Ectodermal cell (in vitro differentiated cells): ENCODE measurements at regions not wholly inside any gene's neighbourhood (a gene's known extent, or its start where the extent isn't known, plus 50 kb on each side); places are given as distances from the start of the nearest gene placed in this dataset.

Experiments used
- H3K27ac ChIP-seq: 2 replicates; pipeline ENCODE4 v1.7.0; 2013; ENCODE audit warnings: mild to moderate bottlenecking, low read depth, low read length; ENCODE audit not compliant: insufficient read depth, poor library complexity, severe bottlenecking
- H3K27me3 ChIP-seq: 2 replicates; pipeline ENCODE4 v1.7.0; 2013; ENCODE audit warnings: mild to moderate bottlenecking, low read length; ENCODE audit not compliant: insufficient read depth, control insufficient read depth, poor library complexity, severe bottlenecking
- H3K36me3 ChIP-seq: one replicate; pipeline ENCODE4 v1.7.0; 2013; ENCODE audit warnings: low read length; ENCODE audit not compliant: control insufficient read depth, insufficient read depth
- H3K4me1 ChIP-seq: one replicate; pipeline ENCODE4 v1.7.0; 2013; ENCODE audit warnings: low read length; ENCODE audit not compliant: control insufficient read depth, insufficient read depth
- H3K4me3 ChIP-seq: 2 replicates; pipeline ENCODE4 v1.7.0; 2013; ENCODE audit warnings: low read depth, low read length, control low read depth; ENCODE audit not compliant: insufficient read depth
- H3K9me3 ChIP-seq: 2 replicates; pipeline ENCODE4 v1.7.0; 2013; ENCODE audit warnings: mild to moderate bottlenecking, low read length, moderate library complexity; ENCODE audit not compliant: control insufficient read depth
- WGBS, 2 experiments: methylation state at CpG; one replicate each; pipeline ENCODE4 v1.1.7; 2013; ENCODE audit warnings: missing lambda C conversion rate in 2 of 2; 5-methylcytosine and 5-hydroxymethylcytosine counted together

- Histone ChIP-seq H3K4me3 (no peak overlapping the region), H3K9me3 (no peaks in the 10 kb centered on the region), H3K27ac (no peak overlapping the region), H3K27me3 (no peaks in the 10 kb centered on the region), H3K4me1 (peaks cover 7% of the 10 kb centered on the region), H3K36me3 (no peaks in the 10 kb centered on the region)
- 91 to 95% methylated on average over 2 to 4 of the region's 4 CpGs for WGBS, 2 experiments
Measured at GRCh38 chr20:17168026-17168612, 58.7 kb upstream of the PCSK2 start.

DNA sequence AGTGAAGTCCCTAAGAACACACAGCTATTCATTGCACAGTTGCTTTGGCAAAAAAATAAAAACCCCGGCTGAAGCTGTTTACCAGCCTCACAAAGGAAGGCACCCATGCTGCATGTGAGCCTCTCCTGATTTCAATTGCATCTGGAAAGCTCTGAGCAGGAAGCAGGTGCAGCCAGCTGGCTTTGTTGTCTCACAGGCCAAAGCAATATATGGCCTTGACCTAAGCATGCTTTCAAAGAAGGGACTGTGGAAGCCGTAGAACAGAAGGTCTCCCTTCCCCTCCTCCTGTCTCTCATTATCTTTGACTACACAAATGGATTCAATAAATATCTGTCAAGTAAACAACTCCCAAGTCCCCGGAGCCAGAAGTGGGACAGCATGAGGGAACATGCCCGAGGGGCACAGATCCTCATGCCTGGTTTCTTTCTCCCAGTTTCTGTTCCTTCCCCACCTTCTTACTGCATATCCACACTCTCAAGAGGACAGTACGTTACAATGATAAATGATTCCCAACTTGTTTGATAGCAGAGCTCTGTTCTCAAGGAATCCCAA lies 57.2 kb upstream of the PCSK2 start:
- no peaks in the 10 kb centered on the region for H3K27me3 ChIP-seq
- H3K4me1 ChIP-seq: peaks cover 7% of the 10 kb centered on the region
- no peaks in the 10 kb centered on the region for H3K9me3 ChIP-seq
- H3K27ac ChIP-seq: no peak overlapping the region
- 79 to 83% methylated on average over 5 of the region's 5 CpGs for WGBS, 2 experiments
- no peak overlapping the region for H3K4me3 ChIP-seq
- no peaks in the 10 kb centered on the region for H3K36me3 ChIP-seq

GRCh38 chr20:17171746-17172280 lies 55.0 kb upstream of the PCSK2 start:
- Histone ChIP-seq H3K36me3 (no peaks in the 10 kb centered on the region), H3K27ac (no peak overlapping the region), H3K4me1 (peaks cover 9% of the 10 kb centered on the region), H3K9me3 (no peaks in the 10 kb centered on the region), H3K27me3 (no peaks in the 10 kb centered on the region), H3K4me3 (no peak overlapping the region)
- 98 to 100% methylated on average over 3 of the region's 3 CpGs for WGBS, 2 experiments

- Histone ChIP-seq H3K36me3 (no peaks in the 10 kb centered on the region), H3K27me3 (no peaks in the 10 kb centered on the region), H3K27ac (no peak overlapping the region), H3K4me3 (no peak overlapping the region), H3K4me1 (peaks cover 16% of the 10 kb centered on the region), H3K9me3 (no peaks in the 10 kb centered on the region)
- WGBS, 2 experiments: 88 to 96% methylated on average over 4 to 6 of the region's 6 CpGs
Measured at GRCh38 chr20:17172836-17173516, 53.9 kb upstream of the PCSK2 start.
